HepG2 (cell line): ENCODE measurements at regions not wholly inside any gene's neighbourhood (a gene's known extent, or its start where the extent isn't known, plus 50 kb on each side); places are given as distances from the start of the nearest gene placed in this dataset.

Source experiments
- ARHGAP35 ChIP-seq: sonication (generic); formaldehyde crosslinking; IDR thresholded peaks from 2 replicates; pipeline ENCODE4 v1.9.0; 2022; ENCODE audit warnings: mild to moderate bottlenecking, inconsistent platforms, moderate library complexity, missing genetic modification reagents, borderline replicate concordance
- CHCHD3 ChIP-seq: sonication (generic); formaldehyde crosslinking; IDR thresholded peaks from 2 replicates; pipeline ENCODE4 v1.8.0; 2022; ENCODE audit warnings: mild to moderate bottlenecking, missing genetic modification reagents, moderate library complexity
- CHD4 ChIP-seq: fragments of 200-600 bp; sonication (generic); IDR thresholded peaks from 2 replicates; pipeline ENCODE4 v1.7.0; 2017; ENCODE audit warnings: mild to moderate bottlenecking, low read length, borderline replicate concordance
- FOSL1 ChIP-seq: sonication (generic); formaldehyde crosslinking; IDR thresholded peaks from 2 replicates; pipeline ENCODE4 v1.9.0; 2021; ENCODE audit warnings: missing genetic modification reagents, borderline replicate concordance
- HOXA5 ChIP-seq: sonication (generic); formaldehyde crosslinking; IDR thresholded peaks from 2 replicates; pipeline ENCODE4 v1.4.0; 2020; ENCODE audit warnings: missing genetic modification reagents
- HOXD1 ChIP-seq: sonication (generic); formaldehyde crosslinking; IDR thresholded peaks from 2 replicates; pipeline ENCODE4 v1.5.0; 2020; ENCODE audit warnings: missing genetic modification reagents
- KDM1A ChIP-seq: IDR thresholded peaks from 2 replicates; pipeline ENCODE4 v1.6.1; 2016; ENCODE audit warnings: missing compliant biosample characterization
- NFKB2 ChIP-seq: sonication (generic); formaldehyde crosslinking; IDR thresholded peaks from 2 replicates; pipeline ENCODE4 v1.4.0; 2020; ENCODE audit warnings: missing genetic modification reagents, borderline replicate concordance
- RFX1 ChIP-seq: fragments of 450-650 bp; IDR thresholded peaks from 2 replicates; pipeline ENCODE4 v1.6.1; 2017
- TAF1 ChIP-seq: sonication (generic); formaldehyde crosslinking; IDR thresholded peaks from 2 replicates; pipeline ENCODE4 v1.4.0; 2020; ENCODE audit warnings: missing genetic modification reagents
- ZBTB21 ChIP-seq: sonication (generic); formaldehyde crosslinking; IDR thresholded peaks from 2 replicates; pipeline ENCODE4 v1.4.0; 2020; ENCODE audit warnings: missing genetic modification reagents
- ZBTB7A ChIP-seq: sonication (generic); formaldehyde crosslinking; IDR thresholded peaks from 2 replicates; pipeline ENCODE4 v1.8.0; 2022; ENCODE audit warnings: mild to moderate bottlenecking, missing genetic modification reagents
- ZNF441 ChIP-seq: sonication (generic); formaldehyde crosslinking; IDR thresholded peaks from 2 replicates; pipeline ENCODE4 v1.7.0; 2021; ENCODE audit warnings: missing genetic modification reagents, borderline replicate concordance
- ZNF460 ChIP-seq: sonication (generic); formaldehyde crosslinking; IDR thresholded peaks from 2 replicates; pipeline ENCODE4 v1.5.1; 2020; ENCODE audit warnings: missing genetic modification reagents, mild to moderate bottlenecking, borderline replicate concordance
- ZNF543 ChIP-seq: sonication (generic); formaldehyde crosslinking; IDR thresholded peaks from 2 replicates; pipeline ENCODE4 v1.4.0; 2020; ENCODE audit warnings: mild to moderate bottlenecking, missing genetic modification reagents
- ZNF563 ChIP-seq: sonication (generic); formaldehyde crosslinking; IDR thresholded peaks from 2 replicates; pipeline ENCODE4 v1.8.0; 2022; ENCODE audit warnings: mild to moderate bottlenecking, moderate library complexity, missing genetic modification reagents
- ZNF607 ChIP-seq: sonication (generic); formaldehyde crosslinking; IDR thresholded peaks from 2 replicates; pipeline ENCODE4 v1.5.1; 2020; ENCODE audit warnings: missing genetic modification reagents, mild to moderate bottlenecking, borderline replicate concordance
- ZNF850 ChIP-seq: sonication (generic); formaldehyde crosslinking; conservative IDR thresholded peaks from 2 replicates; pipeline ENCODE4 v1.9.0; 2021; ENCODE audit warnings: mild to moderate bottlenecking, missing genetic modification reagents
- ZSCAN21 ChIP-seq: sonication (generic); formaldehyde crosslinking; IDR thresholded peaks from 2 replicates; pipeline ENCODE4 v1.8.0; 2022; ENCODE audit warnings: mild to moderate bottlenecking, missing genetic modification reagents, moderate library complexity, borderline replicate concordance
- TF ChIP-seq, protein P1 (sequence below), 2 experiments: sonication (generic) in 1 of 2; formaldehyde crosslinking in 1 of 2; IDR thresholded peaks; 2 replicates each; pipeline versions ENCODE4 v1.4.0 to v1.6.1; 2018 to 2020; ENCODE audit warnings: missing genetic modification reagents in 2 of 2, borderline replicate concordance in 1 of 2, low read depth in 1 of 2, mild to moderate bottlenecking in 1 of 2, missing biosample characterization in 1 of 2
- TF ChIP-seq, protein P2 (sequence below): sonication (generic); formaldehyde crosslinking; IDR thresholded peaks from 2 replicates; pipeline ENCODE4 v1.5.0; 2020; ENCODE audit warnings: mild to moderate bottlenecking, missing genetic modification reagents
- TF ChIP-seq, protein P3 (sequence below): sonication (generic); formaldehyde crosslinking; IDR thresholded peaks from 2 replicates; pipeline ENCODE4 v1.4.0; 2020; ENCODE audit warnings: missing genetic modification reagents
- TF ChIP-seq, protein P4 (sequence below): sonication (generic); formaldehyde crosslinking; IDR thresholded peaks from 2 replicates; pipeline ENCODE4 v1.5.0; 2020; ENCODE audit warnings: missing genetic modification reagents

DNA sequence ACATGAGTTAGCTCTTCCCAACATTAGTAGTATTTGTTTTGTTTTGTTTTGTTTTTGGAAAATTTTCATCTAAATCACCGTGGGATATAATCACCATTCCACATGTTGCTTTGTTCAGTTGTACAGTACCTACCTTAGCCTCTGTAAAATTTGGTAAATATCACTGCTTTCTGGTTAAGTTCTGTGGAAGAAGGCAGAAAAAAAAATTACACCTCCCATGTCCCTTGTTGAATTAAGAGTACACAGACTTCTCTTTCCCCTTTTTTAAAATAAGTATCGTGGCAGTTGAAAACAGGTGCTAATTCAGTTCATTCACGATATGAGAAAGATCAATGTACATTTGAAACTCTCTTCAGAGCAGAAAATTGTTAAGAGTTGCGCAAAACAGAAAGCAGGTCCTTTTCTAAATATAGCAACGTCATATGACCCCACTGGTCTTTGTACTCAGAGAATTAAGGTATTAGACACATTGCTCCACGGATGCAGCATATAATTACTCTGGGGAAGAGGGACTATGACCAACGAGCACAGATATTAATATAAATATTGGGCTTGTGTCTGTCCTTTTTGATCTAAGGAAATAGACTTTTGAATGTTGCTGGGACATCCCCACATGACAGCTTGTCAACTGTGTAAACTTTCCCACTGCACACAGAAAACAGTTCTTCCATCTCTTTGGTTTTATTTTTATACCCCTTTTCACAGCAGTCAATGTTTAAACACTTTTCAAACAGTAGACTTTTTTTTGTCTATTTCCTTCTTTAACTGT is 58.6 kb upstream of the ZNF217 start (continued):
- TF ChIP-seq, protein P1, sequence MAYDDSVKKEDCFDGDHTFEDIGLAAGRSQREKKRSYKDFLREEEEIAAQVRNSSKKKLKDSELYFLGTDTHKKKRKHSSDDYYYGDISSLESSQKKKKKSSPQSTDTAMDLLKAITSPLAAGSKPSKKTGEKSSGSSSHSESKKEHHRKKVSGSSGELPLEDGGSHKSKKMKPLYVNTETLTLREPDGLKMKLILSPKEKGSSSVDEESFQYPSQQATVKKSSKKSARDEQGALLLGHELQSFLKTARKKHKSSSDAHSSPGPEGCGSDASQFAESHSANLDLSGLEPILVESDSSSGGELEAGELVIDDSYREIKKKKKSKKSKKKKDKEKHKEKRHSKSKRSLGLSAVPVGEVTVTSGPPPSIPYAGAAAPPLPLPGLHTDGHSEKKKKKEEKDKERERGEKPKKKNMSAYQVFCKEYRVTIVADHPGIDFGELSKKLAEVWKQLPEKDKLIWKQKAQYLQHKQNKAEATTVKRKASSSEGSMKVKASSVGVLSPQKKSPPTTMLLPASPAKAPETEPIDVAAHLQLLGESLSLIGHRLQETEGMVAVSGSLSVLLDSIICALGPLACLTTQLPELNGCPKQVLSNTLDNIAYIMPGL (CRISPR knock-in tag; IDR thresholded peaks at IDR 0.05; ENCODE audit: borderline replicate concordance in 1 of 2, low read depth in 1 of 2): peak; percentile 61
- TF ChIP-seq ZSCAN21 (no peak), CHCHD3 (CRISPR knock-in tag) (no peak), HOXD1 (peak; percentile 56; the same call in 1 of the 2 replicates), RFX1 (no peak), NFKB2 (CRISPR knock-in tag) (no peak), ZNF563 (CRISPR knock-in tag) (no peak), FOSL1 (CRISPR knock-in tag) (0 out of 2 replicates have a peak, but pooled peaks have one; percentile 24), ZBTB7A (CRISPR knock-in tag) (no peak), KDM1A (no peak), CHD4 (peak; percentile 90; the same call in 1 of the 2 replicates), ZBTB21 (peak; percentile 69; the same call in 1 of the 2 replicates), ZNF460 (CRISPR knock-in tag) (peak; percentile 40; the same call in 1 of the 2 replicates), ZNF850 (CRISPR knock-in tag) (no peak), TAF1 (CRISPR knock-in tag) (0 out of 2 replicates have a peak, but pooled peaks have one; percentile 46), ZNF441 (CRISPR knock-in tag) (no peak), HOXA5 (CRISPR knock-in tag) (no peak; the same call in none of the 2 replicates), ARHGAP35 (CRISPR knock-in tag) (no peak), ZNF607 (no peak; the same call in 1 of the 2 replicates), ZNF543 (CRISPR knock-in tag) (no peak)
- TF ChIP-seq, protein P2, sequence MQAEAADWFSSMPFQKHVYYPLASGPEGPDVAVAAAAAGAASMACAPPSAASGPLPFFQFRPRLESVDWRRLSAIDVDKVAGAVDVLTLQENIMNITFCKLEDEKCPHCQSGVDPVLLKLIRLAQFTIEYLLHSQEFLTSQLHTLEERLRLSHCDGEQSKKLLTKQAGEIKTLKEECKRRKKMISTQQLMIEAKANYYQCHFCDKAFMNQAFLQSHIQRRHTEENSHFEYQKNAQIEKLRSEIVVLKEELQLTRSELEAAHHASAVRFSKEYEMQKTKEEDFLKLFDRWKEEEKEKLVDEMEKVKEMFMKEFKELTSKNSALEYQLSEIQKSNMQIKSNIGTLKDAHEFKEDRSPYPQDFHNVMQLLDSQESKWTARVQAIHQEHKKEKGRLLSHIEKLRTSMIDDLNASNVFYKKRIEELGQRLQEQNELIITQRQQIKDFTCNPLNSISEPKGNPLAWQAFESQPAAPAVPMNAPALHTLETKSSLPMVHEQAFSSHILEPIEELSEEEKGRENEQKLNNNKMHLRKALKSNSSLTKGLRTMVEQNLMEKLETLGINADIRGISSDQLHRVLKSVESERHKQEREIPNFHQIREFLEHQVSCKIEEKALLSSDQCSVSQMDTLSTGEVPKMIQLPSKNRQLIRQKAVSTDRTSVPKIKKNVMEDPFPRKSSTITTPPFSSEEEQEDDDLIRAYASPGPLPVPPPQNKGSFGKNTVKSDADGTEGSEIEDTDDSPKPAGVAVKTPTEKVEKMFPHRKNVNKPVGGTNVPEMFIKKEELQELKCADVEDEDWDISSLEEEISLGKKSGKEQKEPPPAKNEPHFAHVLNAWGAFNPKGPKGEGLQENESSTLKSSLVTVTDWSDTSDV (CRISPR knock-in tag): no peak
- TF ChIP-seq, protein P3, sequence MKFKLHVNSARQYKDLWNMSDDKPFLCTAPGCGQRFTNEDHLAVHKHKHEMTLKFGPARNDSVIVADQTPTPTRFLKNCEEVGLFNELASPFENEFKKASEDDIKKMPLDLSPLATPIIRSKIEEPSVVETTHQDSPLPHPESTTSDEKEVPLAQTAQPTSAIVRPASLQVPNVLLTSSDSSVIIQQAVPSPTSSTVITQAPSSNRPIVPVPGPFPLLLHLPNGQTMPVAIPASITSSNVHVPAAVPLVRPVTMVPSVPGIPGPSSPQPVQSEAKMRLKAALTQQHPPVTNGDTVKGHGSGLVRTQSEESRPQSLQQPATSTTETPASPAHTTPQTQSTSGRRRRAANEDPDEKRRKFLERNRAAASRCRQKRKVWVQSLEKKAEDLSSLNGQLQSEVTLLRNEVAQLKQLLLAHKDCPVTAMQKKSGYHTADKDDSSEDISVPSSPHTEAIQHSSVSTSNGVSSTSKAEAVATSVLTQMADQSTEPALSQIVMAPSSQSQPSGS (CRISPR knock-in tag): peak; percentile 93
- TF ChIP-seq, protein P4, sequence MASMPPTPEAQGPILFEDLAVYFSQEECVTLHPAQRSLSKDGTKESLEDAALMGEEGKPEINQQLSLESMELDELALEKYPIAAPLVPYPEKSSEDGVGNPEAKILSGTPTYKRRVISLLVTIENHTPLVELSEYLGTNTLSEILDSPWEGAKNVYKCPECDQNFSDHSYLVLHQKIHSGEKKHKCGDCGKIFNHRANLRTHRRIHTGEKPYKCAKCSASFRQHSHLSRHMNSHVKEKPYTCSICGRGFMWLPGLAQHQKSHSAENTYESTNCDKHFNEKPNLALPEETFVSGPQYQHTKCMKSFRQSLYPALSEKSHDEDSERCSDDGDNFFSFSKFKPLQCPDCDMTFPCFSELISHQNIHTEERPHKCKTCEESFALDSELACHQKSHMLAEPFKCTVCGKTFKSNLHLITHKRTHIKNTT (CRISPR knock-in tag): no peak
